ENCODE measurements at regions not wholly inside any gene's neighbourhood (a gene's known extent, or its start where the extent isn't known, plus 50 kb on each side); places are given as distances from the start of the nearest gene placed in this dataset.
"Not testable (repeated sequence)": the region's sequence is repeated elsewhere in the genome, so short reads cannot be mapped to it uniquely, and the experiment has no call there.

GRCh38 chr16:22436823-22437652 lies 62.6 kb upstream of the CDR2 start:
- peak; percentile 79 for DNase-seq (ENCODE audit: low spot score)

- not testable (repeated sequence) for DNase-seq (ENCODE audit: low spot score)
These were observed 62.0 kb upstream of the CDR2 start for GRCh38 chr16:22436326-22436822.

GRCh38 chr16:22431314-22431713 lies 56.9 kb upstream of the CDR2 start:
- DNase-seq (ENCODE audit: low spot score) = not testable (repeated sequence)

GRCh38 chr16:22428654-22429053 lies 54.2 kb upstream of the CDR2 start:
- DNase-seq (ENCODE audit: low spot score) = no peak

GRCh38 chr16:22427556-22427955 lies 53.1 kb upstream of the CDR2 start:
- DNase-seq (ENCODE audit: low spot score) = no peak

- no peak for DNase-seq (ENCODE audit: low spot score)
These were observed 51.4 kb upstream of the CDR2 start for GRCh38 chr16:22425847-22426246.

GRCh38 chr16:22425036-22425801 lies 50.8 kb upstream of the CDR2 start:
- DNase-seq (ENCODE audit: low spot score) = no peak

- DNase-seq (ENCODE audit: low spot score) = no peak
These were observed 49.9 kb upstream of the CDR2 start for GRCh38 chr16:22424161-22424937.
